Sigmoid colon (tissue), 6 donors: ENCODE measurements at regions not wholly inside any gene's neighbourhood (a gene's known extent, or its start where the extent isn't known, plus 50 kb on each side); places are given as distances from the start of the nearest gene placed in this dataset.
"Not testable (repeated sequence)": the region's sequence is repeated elsewhere in the genome, so short reads cannot be mapped to it uniquely, and the experiment has no call there.

Experiments used
- DNase-seq: peaks from one replicate; pipeline ENCODE4 v3.0.0-alpha.2; 2019
- H3K27ac ChIP-seq, 4 donors: fragments of 200-600 bp; sonication (generic); one replicate each; pipeline ENCODE4 v1.5.1; 2016 to 2019; ENCODE audit warnings: mild to moderate bottlenecking in 1 of 4
- H3K27me3 ChIP-seq, 3 donors: fragments of 200-600 bp; sonication (generic); one replicate each; pipeline ENCODE4 v1.5.1; 2019; ENCODE audit warnings: mild to moderate bottlenecking in 1 of 3
- H3K36me3 ChIP-seq, 4 donors: fragments of 200-600 bp; sonication (generic); one replicate each; pipeline ENCODE4 v1.5.1; 2016 to 2019
- H3K4me1 ChIP-seq, 4 donors: fragments of 200-600 bp; sonication (generic); one replicate each; pipeline ENCODE4 v1.5.1; 2017 to 2019
- H3K4me3 ChIP-seq, 4 donors: fragments of 200-600 bp; sonication (generic); one replicate each; pipeline ENCODE4 v1.5.1; 2017 to 2019; ENCODE audit warnings: mild to moderate bottlenecking in 2 of 4, moderate library complexity in 1 of 4
- H3K9me3 ChIP-seq, 4 donors: fragments of 200-600 bp in 3 of 4; sonication (generic) in 3 of 4; one replicate each; pipeline versions ENCODE4 v1.5.1 to v1.6.1; 2013 to 2019
- CTCF ChIP-seq, 4 experiments: fragments of 450-650 bp in 3 of 4; fragments of 200-600 bp in 1 of 4; IDR thresholded peaks; one replicate each; pipeline ENCODE4 v1.5.1; 2016 to 2019; ENCODE audit warnings: antibody characterized with exemption in 4 of 4, mild to moderate bottlenecking in 3 of 4, moderate library complexity in 2 of 4
- EP300 ChIP-seq, 4 donors: sonication (generic); formaldehyde crosslinking; IDR thresholded peaks; one replicate each; pipeline ENCODE4 v1.6.1; 2017; ENCODE audit warnings: antibody characterized with exemption in 4 of 4
- POLR2A ChIP-seq, 2 donors: fragments of 450-650 bp; IDR thresholded peaks; one replicate each; pipeline ENCODE4 v1.6.1; 2016; ENCODE audit warnings: antibody characterized with exemption in 2 of 2, mild to moderate bottlenecking in 2 of 2, moderate library complexity in 2 of 2
- POLR2AphosphoS5 ChIP-seq, 4 donors: sonication (generic); formaldehyde crosslinking; IDR thresholded peaks; one replicate each; pipeline ENCODE4 v1.6.1; 2017; ENCODE audit warnings: antibody characterized with exemption in 4 of 4
- WGBS, 2 donors: extraction: QIAGEN DNeasy Blood & Tissue Kit; methylation state at CpG; one replicate each; pipeline ENCODE4 v1.1.7; 2013; 5-methylcytosine and 5-hydroxymethylcytosine counted together
- intact Hi-C: fragments of 100-400 bp; cut with DNase I; formaldehyde crosslinking; loops from one replicate; pipeline ENCODE4 v1.15.1; 2023
- donor health status: healthy with polysubstance abuse.
- donor health status: healthy.

GRCh38 chr5:30380228-30380627 lies 813.3 kb upstream of the CDH6 start:
- TF ChIP-seq POLR2A (IDR thresholded peaks at IDR 0.05) (no peak), EP300 (IDR thresholded peaks at IDR 0.05) (no peak), CTCF (IDR thresholded peaks at IDR 0.05) (no peak), POLR2AphosphoS5 (IDR thresholded peaks at IDR 0.05) (no peak)
- H3K4me1 ChIP-seq: no peaks in the 10 kb centered on the region

GRCh38 chr5:30376848-30377247 lies 816.6 kb upstream of the CDH6 start:
- TF ChIP-seq POLR2A (IDR thresholded peaks at IDR 0.05) (no peak), EP300 (IDR thresholded peaks at IDR 0.05) (no peak), POLR2AphosphoS5 (IDR thresholded peaks at IDR 0.05) (no peak), CTCF (IDR thresholded peaks at IDR 0.05) (no peak)
- H3K4me1 ChIP-seq: no peaks in the 10 kb centered on the region
- WGBS, 2 donors: 78 to 86% methylated on average over 3 of the region's 3 CpGs
- H3K27me3 ChIP-seq: no peaks in the 10 kb centered on the region
- H3K27ac ChIP-seq: no peak overlapping the region
- no peaks in the 10 kb centered on the region for H3K36me3 ChIP-seq
- no peaks in the 10 kb centered on the region for H3K9me3 ChIP-seq
- no peak overlapping the region for H3K4me3 ChIP-seq
- no peak for DNase-seq
- intact Hi-C loops: no loop called here

More at GRCh38 chr5:30380228-30380627, 813.3 kb upstream of the CDH6 start:
- H3K36me3 ChIP-seq: no peaks in the 10 kb centered on the region
- 67 to 76% methylated on average over 4 of the region's 4 CpGs for WGBS, 2 donors
- no peaks in the 10 kb centered on the region for H3K9me3 ChIP-seq
- H3K27ac ChIP-seq: no peak overlapping the region
- intact Hi-C loops: no loop called here
- no peak for DNase-seq
- H3K4me3 ChIP-seq: no peak overlapping the region
- H3K27me3 ChIP-seq: no peaks in the 10 kb centered on the region

- WGBS, 2 donors: 64 to 88% methylated on average over 4 of the region's 4 CpGs
- intact Hi-C loops: no loop called here
- no peak for TF ChIP-seq CTCF (IDR thresholded peaks at IDR 0.05)
- no peak for TF ChIP-seq POLR2A (IDR thresholded peaks at IDR 0.05)
- no peak for TF ChIP-seq EP300 (IDR thresholded peaks at IDR 0.05)
- no peak for TF ChIP-seq POLR2AphosphoS5 (IDR thresholded peaks at IDR 0.05)
Measured at GRCh38 chr5:30368064-30368463, 825.4 kb upstream of the CDH6 start.

GRCh38 chr5:30365031-30365430 lies 828.5 kb upstream of the CDH6 start:
- DNase-seq, H3K27ac ChIP-seq, H3K9me3 ChIP-seq, intact Hi-C loops, H3K4me1 ChIP-seq, H3K36me3 ChIP-seq, H3K27me3 ChIP-seq, H3K4me3 ChIP-seq: not testable (repeated sequence)
- 83 to 88% methylated on average over 8 of the region's 8 CpGs for WGBS, 2 donors

More at GRCh38 chr5:30368064-30368463, 825.4 kb upstream of the CDH6 start:
- Histone ChIP-seq H3K4me1 (no peaks in the 10 kb centered on the region), H3K9me3 (no peaks in the 10 kb centered on the region), H3K27me3 (no peaks in the 10 kb centered on the region), H3K4me3 (no peak overlapping the region), H3K36me3 (no peaks in the 10 kb centered on the region), H3K27ac (no peak overlapping the region)
- DNase-seq: no peak

- H3K27me3 ChIP-seq: no peaks in the 10 kb centered on the region
- no peaks in the 10 kb centered on the region for H3K9me3 ChIP-seq
- no peaks in the 10 kb centered on the region for H3K4me1 ChIP-seq
- whole genome bisulfite sequencing, 2 donors: 83 to 84% methylated on average over 1 of the region's 1 CpG
- no peak overlapping the region for H3K27ac ChIP-seq
- H3K4me3 ChIP-seq: no peak overlapping the region
- intact Hi-C loops: no loop called here
- DNase-seq: no peak
- no peaks in the 10 kb centered on the region for H3K36me3 ChIP-seq
- no peak for TF ChIP-seq CTCF (IDR thresholded peaks at IDR 0.05)
- no peak for TF ChIP-seq POLR2AphosphoS5 (IDR thresholded peaks at IDR 0.05)
- TF ChIP-seq POLR2A (IDR thresholded peaks at IDR 0.05): no peak
- no peak for TF ChIP-seq EP300 (IDR thresholded peaks at IDR 0.05)
Measured at GRCh38 chr5:30357371-30357770, 836.1 kb upstream of the CDH6 start.
